ENCODE measurements at regions not wholly inside any gene's neighbourhood (a gene's known extent, or its start where the extent isn't known, plus 50 kb on each side); places are given as distances from the start of the nearest gene placed in this dataset.

DNA sequence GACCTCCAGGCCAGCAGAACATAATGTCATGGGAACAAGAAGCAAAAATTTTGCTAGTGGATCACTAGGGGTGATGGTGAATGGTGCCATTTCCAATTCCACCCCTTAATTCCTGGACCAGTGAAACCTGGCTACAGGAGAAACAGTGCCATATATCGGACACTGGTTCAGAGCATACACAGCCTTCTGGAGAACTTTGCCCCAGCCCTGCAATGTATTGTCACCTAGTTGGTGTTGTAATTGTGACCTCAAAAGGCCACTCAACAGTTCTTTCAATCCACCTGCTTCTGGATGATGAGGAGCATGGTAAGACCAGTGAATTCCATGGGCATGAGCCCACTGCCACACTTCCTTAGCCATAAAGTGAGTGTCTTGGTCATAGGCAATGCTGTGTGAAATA lies 59.8 kb upstream of the AASS start:
- 94% methylated on average over 1 of the region's 1 CpG for WGBS (ENCODE audit: insufficient coverage, insufficient replicate concordance, low lambda C conversion rate, missing lambda C conversion rate)
- no peak for DNase-seq (ENCODE audit: low read depth, low spot score)
- no peak overlapping the region for H3K27ac ChIP-seq (ENCODE audit: control insufficient read depth, insufficient read depth)

DNA sequence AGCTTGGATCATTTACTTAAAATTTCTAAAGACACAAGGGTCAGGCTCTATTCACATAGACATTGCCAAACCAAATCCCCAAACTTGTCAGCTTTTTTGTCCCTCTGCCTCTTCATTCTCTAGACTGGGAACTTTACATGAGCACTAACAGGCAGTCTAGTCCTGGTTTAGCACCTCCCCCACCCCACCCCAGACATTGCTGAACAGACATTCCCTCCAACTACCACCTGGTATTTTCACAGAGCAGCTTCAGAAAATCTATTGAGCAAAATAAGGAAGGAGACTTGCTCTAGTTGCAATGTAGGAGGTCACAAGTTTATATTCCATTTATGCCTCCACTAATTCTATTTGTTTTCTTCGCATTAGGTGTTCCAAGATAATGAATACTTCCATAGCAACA lies 56.8 kb upstream of the AASS start:
- Histone ChIP-seq H3K9ac (ENCODE audit: control insufficient read depth, insufficient read depth, low read length) (no peak overlapping the region), H3K4me1 (ENCODE audit: control insufficient read depth, insufficient read depth, low read length) (no peaks in the 10 kb centered on the region), H2AFZ (ENCODE audit: control insufficient read depth, low read depth, low read length) (no peak overlapping the region), H3K4me3 (no peak overlapping the region), H3K4me2 (ENCODE audit: control insufficient read depth, insufficient read depth) (no peak overlapping the region), H3K36me3 (ENCODE audit: control insufficient read depth in 2 of 2, insufficient read depth in 2 of 2, low read length in 1 of 2) (no peaks in the 10 kb centered on the region), H4K20me1 (ENCODE audit: control insufficient read depth, insufficient read depth) (no peaks in the 10 kb centered on the region), H3K79me2 (ENCODE audit: control insufficient read depth, insufficient read depth, low read length) (no peaks in the 10 kb centered on the region), H3K27ac (ENCODE audit: control insufficient read depth, insufficient read depth) (no peak overlapping the region), H3K27me3 (replicated peaks in 1 of 2; ENCODE audit: control insufficient read depth in 2 of 2, insufficient read depth in 2 of 2, low read length in 1 of 2) (no peaks in the 10 kb centered on the region), H3K9me3 (replicated peaks; ENCODE audit: control insufficient read depth, insufficient read depth, low read length) (no peaks in the 10 kb centered on the region)
- in situ Hi-C loops (cut with MboI) (no loop called here), intact Hi-C loops (cut with micrococcal nuclease; ENCODE audit: unreplicated experiment) (no loop called here)
- ATAC-seq (no peak), FAIRE-seq (no peak), DNase-seq (ENCODE audit: low read depth, low spot score) (no peak)
- SMC1A ChIA-PET (ENCODE audit: uncharacterized antibody, unreplicated experiment), result no interaction called here
- no TSS peak for BruUV-seq (replicated peaks)
- TF ChIP-seq SRF (IDR thresholded peaks at IDR 0.05; ENCODE audit: low read depth in 2 of 2, low read length in 2 of 2), result no peak
- no peak for TF ChIP-seq MEF2A (IDR thresholded peaks at IDR 0.05; ENCODE audit: insufficient read depth, low read depth, low read length)
- RAD21 ChIA-PET (ENCODE audit: unreplicated experiment), result no interaction called here
- WGBS (ENCODE audit: insufficient coverage, insufficient replicate concordance, low lambda C conversion rate, missing lambda C conversion rate), result 0% methylated on average over 1 of the region's 1 CpG
- CTCF ChIA-PET, result no interaction called here
- POLR2A ChIA-PET, result no interaction called here

More for the DNA sequence above, 59.8 kb upstream of the AASS start:
- H2AFZ ChIP-seq (ENCODE audit: control insufficient read depth, low read depth, low read length), result no peak overlapping the region
- ChIA-PET SMC1A (ENCODE audit: uncharacterized antibody, unreplicated experiment) (interaction anchor here (0.6 kb wide), 1 partner anchor 179 kb away, joined by 3 read pairs; no protein-coding TSS in a partner anchor), CTCF (no interaction called here), RAD21 (ENCODE audit: unreplicated experiment) (no interaction called here), POLR2A (no interaction called here)
- no peaks in the 10 kb centered on the region for H3K4me1 ChIP-seq (ENCODE audit: control insufficient read depth, insufficient read depth, low read length)
- no peak overlapping the region for H3K4me3 ChIP-seq
- no peaks in the 10 kb centered on the region for H4K20me1 ChIP-seq (ENCODE audit: control insufficient read depth, insufficient read depth)
- no peaks in the 10 kb centered on the region for H3K9me3 ChIP-seq (replicated peaks; ENCODE audit: control insufficient read depth, insufficient read depth, low read length)
- BruUV-seq (replicated peaks), result no TSS peak
- no peaks in the 10 kb centered on the region for H3K79me2 ChIP-seq (ENCODE audit: control insufficient read depth, insufficient read depth, low read length)
- in situ Hi-C loops (cut with MboI), result no loop called here
- no peak for TF ChIP-seq CBFB (IDR thresholded peaks at IDR 0.05; ENCODE audit: low read depth)
- TF ChIP-seq SIN3A (IDR thresholded peaks at IDR 0.05; ENCODE audit: low read depth, low read length), result no peak
- no peak for TF ChIP-seq FOXM1 (IDR thresholded peaks at IDR 0.05; ENCODE audit: low read depth, low read length)
- H3K9ac ChIP-seq (ENCODE audit: control insufficient read depth, insufficient read depth, low read length), result no peak overlapping the region
- ATAC-seq, result no peak
- H3K36me3 ChIP-seq (ENCODE audit: control insufficient read depth in 2 of 2, insufficient read depth in 2 of 2, low read length in 1 of 2), result no peaks in the 10 kb centered on the region
- no peaks in the 10 kb centered on the region for H3K27me3 ChIP-seq (replicated peaks in 1 of 2; ENCODE audit: control insufficient read depth in 2 of 2, insufficient read depth in 2 of 2, low read length in 1 of 2)
- intact Hi-C loops (cut with micrococcal nuclease; ENCODE audit: unreplicated experiment), result no loop called here
- H3K4me2 ChIP-seq (ENCODE audit: control insufficient read depth, insufficient read depth), result no peak overlapping the region
- no peak for FAIRE-seq

All from GM12878 (cell line).